Fibroblast of skin of left biceps (primary cell): ENCODE measurements at regions not wholly inside any gene's neighbourhood (a gene's known extent, or its start where the extent isn't known, plus 50 kb on each side); places are given as distances from the start of the nearest gene placed in this dataset.
"Not testable (repeated sequence)": the region's sequence is repeated elsewhere in the genome, so short reads cannot be mapped to it uniquely, and the experiment has no call there.

Experiments
- DNase-seq, 2 experiments: peaks; one replicate each; pipeline ENCODE4 v3.0.0-alpha.2; 2013; ENCODE audit warnings: low read depth in 2 of 2

DNA sequence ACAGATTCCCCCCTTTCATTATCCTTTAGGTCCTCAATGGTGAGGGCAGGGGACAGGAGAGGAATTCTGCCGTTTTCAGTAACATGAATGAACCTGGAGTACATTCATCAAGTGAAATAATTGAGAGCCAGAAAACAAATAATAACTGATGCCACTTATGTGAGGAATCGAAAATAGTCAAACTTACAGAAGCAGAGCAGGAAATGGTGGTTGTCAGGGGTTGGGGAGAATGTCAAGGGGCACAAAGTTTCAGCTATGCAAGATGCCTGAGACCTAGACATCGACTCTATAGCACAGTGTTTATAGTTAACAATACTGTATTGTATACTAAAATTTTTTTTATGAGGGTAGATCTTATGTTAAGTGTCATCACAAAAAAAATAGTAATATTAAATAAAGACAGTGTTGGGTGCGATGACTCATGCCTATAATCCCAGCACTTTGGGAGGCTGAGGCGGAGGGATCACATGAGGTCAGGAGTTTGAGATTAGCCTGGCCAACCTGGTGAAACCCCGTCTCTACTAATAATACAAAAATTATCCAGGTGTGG, 1219.8 kb downstream of the GATA3 start:
- DNase-seq, result no peak

- no peak for DNase-seq
Measured at GRCh38 chr10:9275861-9276260, 1221.4 kb downstream of the GATA3 start.

DNA sequence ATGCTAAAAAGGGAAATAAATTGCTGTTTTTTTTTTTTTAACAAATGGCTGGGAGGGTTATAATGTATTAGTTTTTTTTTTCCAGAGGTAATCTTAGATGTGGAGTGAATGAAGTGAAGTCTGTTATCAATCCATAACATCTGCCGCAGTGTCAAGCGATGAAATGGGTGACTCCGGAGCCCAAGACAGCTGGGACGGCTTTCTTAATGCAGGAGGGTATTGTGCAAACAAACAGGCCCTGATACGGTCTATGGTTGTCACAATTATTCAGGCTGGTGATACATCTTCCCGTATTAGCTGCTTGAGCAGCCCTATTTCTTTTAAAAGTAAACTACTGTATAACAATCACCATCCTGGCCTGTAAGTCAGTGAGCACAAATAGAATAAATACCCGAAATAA, 1231.2 kb downstream of the GATA3 start:
- no peak for DNase-seq

DNA sequence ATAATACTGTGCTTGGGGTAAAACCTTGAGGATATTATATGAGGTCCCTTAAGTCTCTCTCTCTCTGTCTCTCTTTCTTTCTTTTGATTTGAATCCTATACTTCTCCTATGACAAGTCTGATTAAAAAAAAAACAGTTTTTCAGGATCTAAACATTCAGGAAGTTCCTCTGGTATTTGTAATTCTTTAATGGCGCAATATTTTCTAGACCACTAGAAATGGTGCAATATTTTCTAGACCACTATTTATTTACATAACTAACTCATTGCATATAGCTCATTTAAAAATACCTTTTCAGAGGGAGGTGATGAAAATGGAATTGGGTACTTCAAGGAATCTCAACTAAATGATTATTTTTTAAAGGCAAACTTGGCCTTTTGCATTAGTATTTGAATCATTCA, 1235.3 kb downstream of the GATA3 start:
- DNase-seq, result no peak

- DNase-seq, result no peak
Measured at GRCh38 chr10:9291081-9291480, 1236.6 kb downstream of the GATA3 start.

DNA sequence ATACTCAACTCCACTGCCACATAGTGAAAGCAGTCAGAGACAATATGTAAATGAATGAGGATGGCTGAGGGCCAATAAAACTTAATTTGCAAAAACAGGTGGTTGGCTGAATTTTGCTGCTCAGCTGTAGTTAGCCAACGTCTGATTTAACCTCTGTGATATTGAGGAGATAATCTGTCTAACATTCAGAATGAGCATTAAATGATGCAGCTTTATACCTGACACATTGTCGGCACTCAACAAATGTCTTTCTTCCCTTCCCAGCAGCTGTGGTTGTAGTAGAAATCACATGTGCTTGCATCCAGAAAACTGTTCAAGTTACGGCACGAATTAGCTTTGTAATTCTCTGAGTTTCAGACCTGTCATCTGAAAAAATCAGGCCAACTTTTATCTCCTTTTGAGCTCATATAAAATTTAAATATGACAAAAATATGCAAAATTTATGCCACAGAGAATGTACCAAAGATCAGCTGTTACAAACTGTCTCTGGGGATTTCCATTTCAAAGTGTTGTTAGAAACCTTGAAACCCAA, 1239.7 kb downstream of the GATA3 start:
- no peak for DNase-seq

- DNase-seq, result no peak
Measured at GRCh38 chr10:9294865-9295264, 1240.4 kb downstream of the GATA3 start.

GRCh38 chr10:9296190-9296589, 1241.7 kb downstream of the GATA3 start:
- DNase-seq, result no peak

GRCh38 chr10:9297580-9297979, 1243.1 kb downstream of the GATA3 start:
- DNase-seq, result no peak

- no peak for DNase-seq
Measured at GRCh38 chr10:9299966-9300365, 1245.5 kb downstream of the GATA3 start.

- DNase-seq, result no peak
Measured at GRCh38 chr10:9301148-9301547, 1246.7 kb downstream of the GATA3 start.

- no peak for DNase-seq
Measured at GRCh38 chr10:9301554-9301953, 1247.1 kb downstream of the GATA3 start.

DNA sequence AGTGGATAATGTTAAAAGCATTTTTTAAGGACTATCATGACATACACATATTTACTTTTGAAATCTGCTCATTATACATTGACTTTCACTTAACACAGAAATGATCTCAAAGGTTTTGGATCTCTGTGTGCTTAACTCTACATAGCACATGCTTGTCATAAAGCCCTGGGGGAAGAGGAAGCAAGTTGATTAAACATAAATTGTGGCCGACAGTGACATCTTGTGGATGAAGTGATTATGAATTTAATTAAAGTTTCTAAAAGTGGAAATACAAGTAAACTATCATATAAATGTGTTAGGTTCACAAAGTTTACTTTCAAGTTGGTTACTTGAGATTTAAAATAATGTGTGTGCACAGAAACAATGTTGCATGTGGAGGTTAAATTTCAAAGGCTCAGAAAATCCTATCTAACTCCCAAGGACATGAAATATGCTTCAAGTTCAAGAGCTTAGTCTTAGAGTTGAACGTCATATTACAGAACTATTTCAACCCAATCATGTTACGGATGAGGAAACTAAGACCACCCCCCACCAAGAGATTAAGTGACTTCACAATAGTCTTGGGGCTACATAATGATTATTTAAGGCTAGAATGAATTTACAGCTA, 1247.8 kb downstream of the GATA3 start:
- DNase-seq, result no peak

DNA sequence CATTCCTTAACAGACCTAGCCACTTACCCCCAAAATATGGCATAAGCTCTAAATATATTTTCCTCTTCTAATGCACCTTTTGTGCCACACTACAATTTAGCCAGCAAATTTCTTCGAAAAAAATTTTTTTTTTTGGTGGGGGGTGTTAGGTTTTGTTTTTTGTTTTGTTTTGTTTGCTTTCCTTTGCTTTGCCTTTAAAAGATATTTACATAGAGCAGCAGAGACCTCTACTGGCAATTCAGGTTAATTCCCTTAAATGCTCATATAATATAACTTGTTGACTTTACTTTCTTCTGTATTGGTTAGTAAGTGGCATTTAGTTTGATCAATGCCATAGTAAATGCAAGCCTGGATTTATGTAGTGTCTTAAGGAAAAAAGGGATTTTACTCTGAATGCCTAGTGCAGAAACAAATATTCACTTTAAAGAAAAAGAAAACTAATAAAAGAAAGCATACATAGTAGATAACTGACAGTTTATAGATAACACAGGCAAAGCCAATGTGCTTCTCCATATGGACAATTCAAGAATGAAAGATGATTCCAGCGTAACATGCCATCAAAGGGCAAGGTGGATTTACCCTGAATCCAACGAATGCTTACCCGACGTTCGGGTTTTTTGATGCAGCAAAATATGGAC, 1250.6 kb downstream of the GATA3 start:
- no peak for DNase-seq

DNA sequence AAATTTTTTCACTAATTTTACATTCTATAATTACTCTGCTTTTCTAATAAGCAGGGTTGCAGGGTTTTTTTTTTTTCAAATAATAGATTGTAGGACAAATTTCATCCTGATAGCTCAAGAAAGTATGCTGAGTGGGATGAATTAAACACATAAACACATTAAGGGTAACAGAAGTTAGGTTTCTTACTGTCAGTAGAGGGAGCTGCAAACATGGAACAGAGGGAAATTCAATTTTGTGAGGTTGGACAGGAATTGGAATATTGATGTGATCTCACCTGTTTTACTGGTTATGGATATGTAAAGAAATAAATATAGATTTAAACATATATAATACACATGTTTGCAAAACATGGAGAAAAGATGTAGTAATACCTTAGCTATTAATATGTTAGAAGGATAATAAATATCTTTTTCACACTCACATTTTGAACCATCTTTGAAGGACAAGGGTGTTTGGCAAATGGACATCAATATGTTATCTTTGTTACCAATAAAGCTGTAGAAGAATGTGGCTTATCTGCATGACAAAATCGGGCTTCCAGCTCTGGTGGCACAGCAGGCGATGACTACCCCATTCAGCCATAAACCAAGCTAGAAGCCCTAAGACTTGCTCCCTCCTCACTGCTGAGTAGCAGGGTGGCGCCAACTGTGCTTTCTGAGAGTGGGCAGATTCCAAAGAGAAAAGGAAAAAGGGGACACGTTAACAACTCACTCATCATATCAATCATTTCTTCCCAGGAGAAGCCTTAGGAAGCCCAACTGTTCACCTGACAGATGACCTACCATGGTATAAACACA, 1257.4 kb downstream of the GATA3 start:
- no peak for DNase-seq

GRCh38 chr10:9315292-9315691, 1260.8 kb downstream of the GATA3 start:
- no peak for DNase-seq

DNA sequence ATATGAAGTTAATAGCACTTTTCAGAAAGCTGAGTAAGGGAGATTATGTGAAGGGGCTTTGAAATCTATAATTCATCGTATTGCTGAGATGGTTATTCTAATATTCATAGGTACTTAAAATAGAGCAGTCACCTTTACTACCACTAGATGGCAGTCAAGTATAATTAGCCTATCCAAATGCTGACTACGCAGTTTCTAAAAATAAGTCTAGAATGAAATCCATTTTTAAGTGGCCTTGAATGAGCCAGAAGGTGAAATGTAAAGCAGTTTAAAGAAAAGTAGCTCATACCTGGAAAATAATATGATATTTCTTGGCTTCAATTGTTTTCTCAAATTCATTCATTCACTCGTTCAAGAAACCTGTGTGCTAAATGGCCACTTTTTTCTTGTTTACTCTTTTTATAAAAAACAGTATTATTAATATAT, 1277.1 kb downstream of the GATA3 start:
- DNase-seq, result peak; percentile 13 to 20

- DNase-seq, result no peak
Measured at GRCh38 chr10:9334270-9334669, 1279.8 kb downstream of the GATA3 start.

GRCh38 chr10:9339716-9340115, 1285.2 kb downstream of the GATA3 start:
- no peak for DNase-seq

DNA sequence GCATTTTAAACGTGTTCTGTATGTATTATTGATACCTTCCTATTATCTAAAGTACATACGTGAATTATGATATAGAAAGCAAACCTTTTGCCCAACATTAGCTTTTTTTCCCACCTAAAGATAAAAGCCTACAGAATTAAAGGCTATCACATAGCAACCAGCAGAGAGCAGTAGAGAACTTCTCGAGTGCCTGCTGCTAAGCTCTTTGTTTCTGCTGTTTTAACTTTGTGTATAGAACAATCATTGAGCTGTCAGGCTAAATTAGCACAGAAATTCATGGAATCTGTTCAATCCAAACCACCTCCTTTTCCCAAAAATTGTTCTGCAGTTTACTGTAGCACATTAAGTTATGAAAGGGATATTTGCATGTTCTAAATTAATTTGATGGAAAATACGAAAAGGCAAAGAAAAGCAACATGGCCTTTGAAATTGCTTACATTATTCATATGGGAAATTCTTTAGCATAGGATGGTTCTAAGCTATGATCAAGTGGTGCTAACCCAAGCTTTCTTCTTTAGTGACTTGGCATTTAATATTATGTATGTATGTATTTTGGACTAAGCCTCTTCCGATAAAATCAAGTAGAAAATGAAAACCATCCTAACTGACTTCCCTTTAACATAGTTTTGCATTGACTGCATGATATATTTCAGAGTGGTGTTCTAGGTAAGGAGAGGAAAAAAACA, 1288.5 kb downstream of the GATA3 start:
- peak; percentile 3 to 10 for DNase-seq

DNA sequence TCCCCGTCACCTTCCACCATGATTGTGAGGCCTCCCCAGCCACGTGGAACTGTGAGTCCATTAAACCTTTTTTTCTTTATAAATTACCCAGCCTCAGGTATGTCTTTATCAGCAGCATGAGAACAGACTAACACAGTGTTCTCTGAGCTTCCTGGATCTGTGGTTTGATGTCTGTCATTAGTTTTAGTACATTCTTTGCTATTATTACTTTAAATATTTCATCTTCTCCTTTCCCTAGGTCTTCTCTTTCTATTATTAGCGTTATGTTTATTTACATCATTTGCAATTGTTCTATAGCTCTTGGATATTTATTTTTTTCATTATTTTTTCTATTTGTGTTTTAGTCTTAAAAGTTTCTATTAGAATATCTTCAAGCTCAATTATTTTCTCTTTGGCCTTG, 1293.4 kb downstream of the GATA3 start:
- not testable (repeated sequence) for DNase-seq

DNA sequence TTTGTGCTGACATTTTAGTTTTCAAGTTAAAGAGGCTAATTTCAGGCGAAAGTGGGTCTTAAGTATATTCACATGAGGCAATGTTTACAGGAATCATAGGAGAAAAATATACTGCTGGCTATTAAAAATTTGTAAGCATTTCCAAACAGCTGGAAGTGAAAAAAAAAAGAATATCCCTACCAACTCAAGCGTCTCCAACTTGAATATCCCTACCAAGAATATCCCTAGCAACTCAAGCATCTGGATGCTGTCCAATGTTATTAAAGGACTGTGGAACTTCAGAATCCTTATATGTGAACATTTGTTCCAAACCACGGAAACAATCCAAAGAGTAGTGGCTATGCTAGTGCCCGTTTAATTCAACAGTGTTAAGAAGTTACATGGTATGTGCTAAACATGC, 1303.0 kb downstream of the GATA3 start:
- no peak for DNase-seq
